ENCODE measurements at regions not wholly inside any gene's neighbourhood (a gene's known extent, or its start where the extent isn't known, plus 50 kb on each side); places are given as distances from the start of the nearest gene placed in this dataset.

- Mint-ChIP-seq H3K4me1 (no peaks in the 10 kb centered on the region), H3K4me3 (no peak overlapping the region), H3K27ac (no peak overlapping the region), H3K9me3 (peaks cover 2% of the 10 kb centered on the region), H3K36me3 (ENCODE audit: low read depth) (no peaks in the 10 kb centered on the region), H3K27me3 (peaks cover 2% of the 10 kb centered on the region)
- CTCF ChIA-PET: interaction anchor here (1.1 kb wide), 1 partner anchor 20 kb away, joined by 3 read pairs; no protein-coding TSS in a partner anchor
- no peak for TF ChIP-seq CTCF (IDR thresholded peaks at IDR 0.05)
- no peak for DNase-seq
- intact Hi-C loops (cut with micrococcal nuclease): no loop called here
- POLR2A ChIA-PET: no interaction called here
- no peak for ATAC-seq (ENCODE audit: low read depth)
Measured at GRCh38 chr1:86282611-86283010, 113.5 kb downstream of the ODF2L start.

- Mint-ChIP-seq H3K4me3 (no peak overlapping the region), H3K27me3 (peaks cover 2% of the 10 kb centered on the region), H3K36me3 (ENCODE audit: low read depth) (no peaks in the 10 kb centered on the region), H3K27ac (no peak overlapping the region), H3K4me1 (no peaks in the 10 kb centered on the region), H3K9me3 (no peaks in the 10 kb centered on the region)
- ChIA-PET CTCF (no interaction called here), POLR2A (no interaction called here)
- TF ChIP-seq CTCF (IDR thresholded peaks at IDR 0.05): no peak
- DNase-seq: no peak
- intact Hi-C loops (cut with micrococcal nuclease): no loop called here
- ATAC-seq (ENCODE audit: low read depth): no peak
Measured at GRCh38 chr1:86277936-86278335, 118.2 kb downstream of the ODF2L start.

- Mint-ChIP-seq H3K4me3 (no peak overlapping the region), H3K27ac (no peak overlapping the region), H3K4me1 (no peaks in the 10 kb centered on the region), H3K9me3 (no peaks in the 10 kb centered on the region), H3K27me3 (no peaks in the 10 kb centered on the region), H3K36me3 (ENCODE audit: low read depth) (no peaks in the 10 kb centered on the region)
- POLR2A ChIA-PET: no interaction called here
- intact Hi-C loops (cut with micrococcal nuclease): no loop called here
- CTCF ChIA-PET: no interaction called here
- DNase-seq: no peak
- no peak for TF ChIP-seq CTCF (IDR thresholded peaks at IDR 0.05)
- no peak for ATAC-seq (ENCODE audit: low read depth)
Measured at GRCh38 chr1:86273066-86273465, 116.5 kb upstream of the COL24A1 start.

- intact Hi-C loops (cut with micrococcal nuclease): no loop called here
- no peak overlapping the region for H3K27ac Mint-ChIP-seq
- TF ChIP-seq CTCF (IDR thresholded peaks at IDR 0.05): no peak
Measured at GRCh38 chr1:86272083-86272482, 115.5 kb upstream of the COL24A1 start.

GRCh38 chr1:86271046-86271445, 114.5 kb upstream of the COL24A1 start:
- intact Hi-C loops (cut with micrococcal nuclease): no loop called here
- Mint-ChIP-seq H3K4me3 (no peak overlapping the region), H3K9me3 (no peaks in the 10 kb centered on the region), H3K27ac (no peak overlapping the region), H3K4me1 (no peaks in the 10 kb centered on the region), H3K36me3 (ENCODE audit: low read depth) (no peaks in the 10 kb centered on the region), H3K27me3 (no peaks in the 10 kb centered on the region)
- ChIA-PET POLR2A (no interaction called here), CTCF (no interaction called here)
- DNase-seq: no peak
- ATAC-seq (ENCODE audit: low read depth): no peak
- TF ChIP-seq CTCF (IDR thresholded peaks at IDR 0.05): no peak

More at GRCh38 chr1:86272083-86272482, 115.5 kb upstream of the COL24A1 start:
- no peaks in the 10 kb centered on the region for H3K27me3 Mint-ChIP-seq
- H3K9me3 Mint-ChIP-seq: no peaks in the 10 kb centered on the region
- H3K4me3 Mint-ChIP-seq: no peak overlapping the region
- no peak for DNase-seq
- no peaks in the 10 kb centered on the region for H3K4me1 Mint-ChIP-seq
- no peak for ATAC-seq (ENCODE audit: low read depth)
- CTCF ChIA-PET: no interaction called here
- H3K36me3 Mint-ChIP-seq (ENCODE audit: low read depth): no peaks in the 10 kb centered on the region
- POLR2A ChIA-PET: no interaction called here

All from activated B cell treated with CpG ODN at 0.5 μM for 24 hours (primary cell).